Skeletal muscle tissue (tissue), 3 donors: ENCODE measurements at regions not wholly inside any gene's neighbourhood (a gene's known extent, or its start where the extent isn't known, plus 50 kb on each side); places are given as distances from the start of the nearest gene placed in this dataset.
"Not testable (repeated sequence)": the region's sequence is repeated elsewhere in the genome, so short reads cannot be mapped to it uniquely, and the experiment has no call there.

Source experiments
- H3K27ac ChIP-seq: one replicate; pipeline ENCODE4 v1.7.0; 2013; ENCODE audit warnings: mild to moderate bottlenecking, low read depth, low read length, inconsistent platforms
- H3K27me3 ChIP-seq, 3 donors: one replicate each; pipeline ENCODE4 v1.7.0; 2013; ENCODE audit warnings: low read length in 3 of 3; ENCODE audit not compliant: control insufficient read depth in 3 of 3, insufficient read depth in 3 of 3
- H3K36me3 ChIP-seq, 3 donors: one replicate each; pipeline ENCODE4 v1.7.0; 2013; ENCODE audit warnings: low read length in 3 of 3; ENCODE audit not compliant: control insufficient read depth in 3 of 3, insufficient read depth in 3 of 3
- H3K4me1 ChIP-seq, 3 donors: one replicate each; pipeline ENCODE4 v1.7.0; 2013; ENCODE audit warnings: low read length in 3 of 3, mild to moderate bottlenecking in 3 of 3; ENCODE audit not compliant: control insufficient read depth in 3 of 3, insufficient read depth in 3 of 3
- H3K4me3 ChIP-seq, 3 donors: one replicate each; pipeline ENCODE4 v1.7.0; 2013; ENCODE audit warnings: low read length in 3 of 3
- H3K9ac ChIP-seq, 3 donors: one replicate each; pipeline ENCODE4 v1.7.0; 2013; ENCODE audit warnings: low read length in 3 of 3, mild to moderate bottlenecking in 3 of 3, moderate library complexity in 2 of 3, low read depth in 1 of 3
- H3K9me3 ChIP-seq, 3 donors: one replicate each; pipeline ENCODE4 v1.7.0; 2013; ENCODE audit warnings: low read length in 3 of 3; ENCODE audit not compliant: control insufficient read depth in 3 of 3
- donor health status: Osteomylitis.

DNA sequence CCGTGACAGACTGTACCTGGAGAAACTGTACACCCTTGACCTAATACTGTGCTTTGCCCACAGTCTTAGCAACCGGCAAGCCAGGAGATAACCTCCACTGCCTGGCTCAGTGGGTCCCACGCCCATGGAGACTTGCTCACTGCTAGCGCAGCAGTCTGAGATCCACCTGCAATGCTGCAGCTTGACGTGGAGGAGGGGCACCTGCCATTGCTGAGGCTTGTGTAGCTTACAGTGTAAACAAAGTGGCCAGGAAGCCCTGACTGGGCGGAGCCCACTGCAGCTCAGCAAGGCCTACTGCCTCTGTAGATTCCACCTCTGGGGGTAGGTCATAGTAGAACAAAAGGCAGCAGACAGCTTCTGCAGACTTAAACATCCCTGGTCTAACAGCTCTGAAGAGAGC lies 189.3 kb downstream of the EDEM1 start:
- no peak overlapping the region for H3K4me3 ChIP-seq
- no peaks in the 10 kb centered on the region for H3K4me1 ChIP-seq
- H3K36me3 ChIP-seq: no peaks in the 10 kb centered on the region

DNA sequence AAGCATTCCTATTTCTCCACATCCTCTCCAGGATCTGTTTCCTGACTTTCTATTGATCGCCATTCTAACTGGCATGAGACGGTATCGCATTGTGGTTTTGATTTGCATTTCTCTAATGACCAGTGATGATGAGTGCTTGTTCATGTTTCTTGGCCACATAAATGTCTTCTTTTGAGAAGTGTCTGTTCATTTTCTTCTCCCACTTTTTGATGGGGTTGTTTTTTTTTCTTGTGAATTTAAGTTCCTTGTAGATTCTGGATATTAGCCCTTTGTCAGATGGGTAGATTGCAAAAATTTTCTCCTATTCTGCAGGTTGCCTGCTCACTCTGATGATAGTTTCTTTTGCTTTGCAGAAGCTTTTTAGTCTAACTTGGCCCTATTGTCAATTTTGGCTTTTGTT lies 191.8 kb downstream of the EDEM1 start:
- H3K4me1 ChIP-seq, H3K36me3 ChIP-seq, H3K27ac ChIP-seq, H3K4me3 ChIP-seq, H3K9ac ChIP-seq, H3K27me3 ChIP-seq, H3K9me3 ChIP-seq: not testable (repeated sequence)

More for the DNA sequence above, 189.3 kb downstream of the EDEM1 start:
- H3K27ac ChIP-seq: no peak overlapping the region
- H3K9ac ChIP-seq: no peak overlapping the region
- H3K27me3 ChIP-seq: no peaks in the 10 kb centered on the region
- no peaks in the 10 kb centered on the region for H3K9me3 ChIP-seq

DNA sequence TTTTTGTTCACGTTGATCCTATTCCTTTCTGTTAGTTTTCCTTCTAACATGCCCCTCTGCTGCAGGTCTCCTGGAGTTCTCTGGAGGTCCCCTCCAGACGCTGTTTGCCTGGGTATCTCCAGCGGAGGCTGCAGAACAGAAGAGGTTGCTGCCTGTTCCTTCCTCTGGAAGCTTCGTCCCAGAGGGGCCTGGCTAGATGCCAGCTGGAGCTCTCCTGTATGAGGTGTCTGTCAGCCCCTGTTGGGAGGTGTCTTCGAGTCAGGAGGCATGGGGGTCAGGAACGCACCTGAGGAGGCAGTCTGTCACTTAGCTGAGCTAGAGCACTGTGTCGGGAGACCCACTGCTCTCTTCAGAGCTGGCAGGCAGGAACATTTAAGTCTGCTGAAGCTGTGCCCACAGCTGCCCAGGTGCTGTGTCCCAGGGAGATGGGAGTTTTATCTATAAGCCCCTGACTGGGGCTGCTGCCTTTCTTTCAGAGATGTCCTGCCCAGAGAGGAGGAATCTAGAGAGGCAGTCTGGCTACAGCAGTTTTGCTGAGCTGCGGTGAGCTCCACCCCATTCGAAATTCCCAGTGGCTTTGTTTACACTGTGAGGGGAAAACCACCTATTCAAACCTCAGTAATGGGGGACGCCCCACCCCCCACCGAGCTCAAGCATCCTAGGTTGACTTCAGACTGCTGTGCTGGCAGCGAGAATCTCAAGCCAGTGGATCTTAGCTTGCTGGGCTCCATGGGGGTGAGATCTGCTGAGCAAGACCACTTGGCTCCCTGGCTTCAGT lies 196.2 kb downstream of the EDEM1 start:
- H3K4me3 ChIP-seq, H3K4me1 ChIP-seq, H3K9me3 ChIP-seq, H3K27me3 ChIP-seq, H3K36me3 ChIP-seq, H3K27ac ChIP-seq, H3K9ac ChIP-seq: not testable (repeated sequence)

DNA sequence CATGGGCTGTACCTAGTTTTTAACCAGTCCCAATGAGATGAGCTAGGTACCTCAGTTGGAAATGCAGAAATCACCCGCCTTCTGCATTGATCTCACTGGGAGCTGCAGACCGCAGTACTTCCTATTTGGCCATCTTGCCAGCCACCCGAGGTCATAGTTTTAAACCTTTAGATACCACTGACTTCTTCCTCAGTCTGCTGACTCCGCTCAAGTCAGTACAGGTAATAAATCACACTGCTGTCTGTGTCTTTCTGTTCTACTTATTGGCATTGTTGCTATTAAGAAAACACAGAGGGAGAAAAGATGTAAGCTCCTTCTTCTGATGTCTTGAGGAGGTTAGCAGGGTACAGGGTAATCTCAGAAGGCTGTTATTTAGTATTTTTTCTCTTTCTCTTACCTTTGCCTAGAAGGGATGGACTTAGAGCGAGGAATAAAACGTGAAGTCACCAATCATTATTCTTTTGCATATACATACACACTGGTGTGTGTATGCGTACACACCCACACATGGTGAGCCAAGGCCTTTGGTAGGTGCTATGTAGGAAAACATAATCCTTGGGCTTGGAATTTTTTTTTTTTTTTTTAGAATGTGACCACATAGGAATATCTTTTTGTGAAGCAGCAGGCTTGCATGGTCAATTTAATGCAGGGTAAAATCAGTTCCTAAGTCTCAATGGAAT lies 197.2 kb downstream of the EDEM1 start:
- H3K9ac ChIP-seq: no peak overlapping the region
- H3K4me3 ChIP-seq: no peak overlapping the region
- H3K27me3 ChIP-seq: no peaks in the 10 kb centered on the region
- no peak overlapping the region for H3K27ac ChIP-seq
- no peaks in the 10 kb centered on the region for H3K9me3 ChIP-seq
- no peaks in the 10 kb centered on the region for H3K4me1 ChIP-seq
- H3K36me3 ChIP-seq: no peaks in the 10 kb centered on the region

DNA sequence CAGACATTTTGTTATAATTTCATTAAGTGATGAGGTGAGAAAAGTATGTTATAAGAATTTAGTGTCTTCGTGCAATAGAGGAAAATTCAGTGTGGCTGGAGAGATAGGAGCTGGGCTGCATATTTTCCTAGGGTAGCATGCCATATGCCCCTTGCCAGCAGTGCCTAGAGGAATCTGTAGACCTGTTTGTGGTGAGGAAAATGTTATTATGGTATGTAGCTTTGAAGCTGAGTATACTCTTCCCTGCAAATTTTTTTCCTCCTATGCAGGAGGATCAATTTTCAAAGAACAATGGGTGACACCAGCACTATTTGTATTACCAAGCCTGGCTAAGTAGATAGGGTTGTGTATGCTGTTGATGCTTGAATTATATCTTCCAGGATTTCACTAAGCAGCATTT lies 200.6 kb downstream of the EDEM1 start:
- no peak overlapping the region for H3K4me3 ChIP-seq
- no peaks in the 10 kb centered on the region for H3K4me1 ChIP-seq
- no peaks in the 10 kb centered on the region for H3K9me3 ChIP-seq
- no peaks in the 10 kb centered on the region for H3K36me3 ChIP-seq
- no peak overlapping the region for H3K27ac ChIP-seq
- no peak overlapping the region for H3K9ac ChIP-seq
- no peaks in the 10 kb centered on the region for H3K27me3 ChIP-seq

GRCh38 chr3:5389057-5389456 lies 201.6 kb downstream of the EDEM1 start:
- no peak overlapping the region for H3K9ac ChIP-seq
- H3K9me3 ChIP-seq: no peaks in the 10 kb centered on the region
- H3K27ac ChIP-seq: no peak overlapping the region
- H3K4me1 ChIP-seq: no peaks in the 10 kb centered on the region
- no peaks in the 10 kb centered on the region for H3K27me3 ChIP-seq
- no peaks in the 10 kb centered on the region for H3K36me3 ChIP-seq
- H3K4me3 ChIP-seq: no peak overlapping the region

DNA sequence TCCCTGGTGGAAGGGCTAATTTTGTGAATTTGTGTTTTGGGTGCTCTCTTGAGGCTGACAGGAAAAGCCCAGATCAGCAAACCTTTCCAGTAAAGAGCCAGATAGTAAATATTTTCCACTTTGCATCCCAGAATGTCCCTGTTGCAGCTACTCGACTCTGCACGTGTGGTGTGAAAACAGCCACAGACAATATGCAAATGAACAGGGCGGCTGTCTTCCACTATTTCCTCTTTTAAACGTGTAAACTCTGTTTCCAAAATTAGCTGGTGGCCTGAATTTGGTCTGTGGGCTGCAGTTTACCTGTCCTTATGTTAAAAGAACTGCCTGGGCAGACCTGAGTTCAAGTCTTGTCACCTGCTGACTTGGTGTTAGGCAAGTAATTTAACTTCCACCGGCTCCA lies 202.7 kb downstream of the EDEM1 start:
- H3K4me1 ChIP-seq: no peaks in the 10 kb centered on the region
- no peaks in the 10 kb centered on the region for H3K9me3 ChIP-seq
- H3K4me3 ChIP-seq: no peak overlapping the region
- no peak overlapping the region for H3K27ac ChIP-seq
- no peaks in the 10 kb centered on the region for H3K36me3 ChIP-seq
- H3K9ac ChIP-seq: no peak overlapping the region
- H3K27me3 ChIP-seq: no peaks in the 10 kb centered on the region

GRCh38 chr3:5390936-5391625 lies 203.6 kb downstream of the EDEM1 start:
- H3K27me3 ChIP-seq: no peaks in the 10 kb centered on the region
- no peaks in the 10 kb centered on the region for H3K4me1 ChIP-seq
- H3K4me3 ChIP-seq: no peak overlapping the region
- H3K36me3 ChIP-seq: no peaks in the 10 kb centered on the region
- no peak overlapping the region for H3K9ac ChIP-seq
- H3K27ac ChIP-seq: no peak overlapping the region
- H3K9me3 ChIP-seq: no peaks in the 10 kb centered on the region

GRCh38 chr3:5401002-5401401 lies 213.5 kb downstream of the EDEM1 start:
- peaks cover 0 to 4% (median 0%) of the 10 kb centered on the region in 3 donors for H3K9me3 ChIP-seq
- H3K27me3 ChIP-seq: no peaks in the 10 kb centered on the region
- no peaks in the 10 kb centered on the region for H3K36me3 ChIP-seq
- no peak overlapping the region for H3K4me3 ChIP-seq
- no peak overlapping the region for H3K27ac ChIP-seq
- H3K9ac ChIP-seq: no peak overlapping the region
- H3K4me1 ChIP-seq: no peaks in the 10 kb centered on the region

- H3K9ac ChIP-seq: no peak overlapping the region
- H3K4me3 ChIP-seq: no peak overlapping the region
- no peaks in the 10 kb centered on the region for H3K27me3 ChIP-seq
- peaks cover 0 to 4% (median 0%) of the 10 kb centered on the region in 3 donors for H3K9me3 ChIP-seq
- H3K4me1 ChIP-seq: no peaks in the 10 kb centered on the region
- no peaks in the 10 kb centered on the region for H3K36me3 ChIP-seq
- no peak overlapping the region for H3K27ac ChIP-seq
These were observed 217.2 kb downstream of the EDEM1 start for GRCh38 chr3:5404718-5405117.
